ENCODE measurements at regions not wholly inside any gene's neighbourhood (a gene's known extent, or its start where the extent isn't known, plus 50 kb on each side); places are given as distances from the start of the nearest gene placed in this dataset.

- in situ Hi-C loops (cut with MboI) (no loop called here), intact Hi-C loops (cut with micrococcal nuclease; ENCODE audit: unreplicated experiment) (no loop called here)
- Histone ChIP-seq H3K4me1 (ENCODE audit: control insufficient read depth, insufficient read depth, low read length) (no peaks in the 10 kb centered on the region), H3K4me3 (no peak overlapping the region), H4K20me1 (ENCODE audit: control insufficient read depth, insufficient read depth) (no peaks in the 10 kb centered on the region), H3K4me2 (ENCODE audit: control insufficient read depth, insufficient read depth) (no peak overlapping the region), H3K9ac (ENCODE audit: control insufficient read depth, insufficient read depth, low read length) (no peak overlapping the region), H3K79me2 (ENCODE audit: control insufficient read depth, insufficient read depth, low read length) (no peaks in the 10 kb centered on the region), H3K27me3 (replicated peaks in 1 of 2; ENCODE audit: control insufficient read depth in 2 of 2, insufficient read depth in 2 of 2, low read length in 1 of 2) (no peaks in the 10 kb centered on the region), H3K36me3 (ENCODE audit: control insufficient read depth in 2 of 2, insufficient read depth in 2 of 2, low read length in 1 of 2) (no peaks in the 10 kb centered on the region), H3K9me3 (replicated peaks; ENCODE audit: control insufficient read depth, insufficient read depth, low read length) (no peaks in the 10 kb centered on the region), H2AFZ (ENCODE audit: control insufficient read depth, low read depth, low read length) (no peak overlapping the region), H3K27ac (ENCODE audit: control insufficient read depth, insufficient read depth) (no peak overlapping the region)
- FAIRE-seq, result no peak
- CTCF ChIA-PET, result no interaction called here
- no TSS peak for BruUV-seq (replicated peaks)
- SMC1A ChIA-PET (ENCODE audit: uncharacterized antibody, unreplicated experiment), result no interaction called here
- no peak for DNase-seq (ENCODE audit: low read depth, low spot score)
- no peak for ATAC-seq
- RAD21 ChIA-PET (ENCODE audit: unreplicated experiment), result interaction anchor here (1.5 kb wide), 1 partner anchor 9 kb away, joined by 3 read pairs; no protein-coding TSS in a partner anchor
- POLR2A ChIA-PET, result no interaction called here
- WGBS (ENCODE audit: insufficient coverage, insufficient replicate concordance, low lambda C conversion rate, missing lambda C conversion rate), result 0% methylated on average over 1 of the region's 1 CpG
- TF ChIP-seq HDAC2 (IDR thresholded peaks at IDR 0.05) (no peak), SKIL (IDR thresholded peaks at IDR 0.05; ENCODE audit: low read depth, poor library complexity, severe bottlenecking) (no peak), SP1 (IDR thresholded peaks at IDR 0.05; ENCODE audit: low read depth, low read length) (no peak), KLF5 (IDR thresholded peaks at IDR 0.05; ENCODE audit: partially characterized antibody) (no peak), GABPA (IDR thresholded peaks at IDR 0.05; ENCODE audit: low read depth) (no peak), EP300 (IDR thresholded peaks at IDR 0.05; ENCODE audit: borderline replicate concordance in 1 of 2, control insufficient read depth in 1 of 2, low read depth in 2 of 2, low read length in 2 of 2) (no peak), JUNB (IDR thresholded peaks at IDR 0.05) (no peak), NFXL1 (IDR thresholded peaks at IDR 0.05; ENCODE audit: borderline replicate concordance) (no peak), PBX3 (IDR thresholded peaks at IDR 0.05; ENCODE audit: insufficient replicate concordance, low read depth, low read length) (no peak), RB1 (IDR thresholded peaks at IDR 0.05; ENCODE audit: borderline replicate concordance) (no peak), PRDM15 (CRISPR knock-in tag; IDR thresholded peaks at IDR 0.05) (no peak), EED (IDR thresholded peaks at IDR 0.05; ENCODE audit: low read depth) (no peak)
- TF ChIP-seq, protein P1, sequence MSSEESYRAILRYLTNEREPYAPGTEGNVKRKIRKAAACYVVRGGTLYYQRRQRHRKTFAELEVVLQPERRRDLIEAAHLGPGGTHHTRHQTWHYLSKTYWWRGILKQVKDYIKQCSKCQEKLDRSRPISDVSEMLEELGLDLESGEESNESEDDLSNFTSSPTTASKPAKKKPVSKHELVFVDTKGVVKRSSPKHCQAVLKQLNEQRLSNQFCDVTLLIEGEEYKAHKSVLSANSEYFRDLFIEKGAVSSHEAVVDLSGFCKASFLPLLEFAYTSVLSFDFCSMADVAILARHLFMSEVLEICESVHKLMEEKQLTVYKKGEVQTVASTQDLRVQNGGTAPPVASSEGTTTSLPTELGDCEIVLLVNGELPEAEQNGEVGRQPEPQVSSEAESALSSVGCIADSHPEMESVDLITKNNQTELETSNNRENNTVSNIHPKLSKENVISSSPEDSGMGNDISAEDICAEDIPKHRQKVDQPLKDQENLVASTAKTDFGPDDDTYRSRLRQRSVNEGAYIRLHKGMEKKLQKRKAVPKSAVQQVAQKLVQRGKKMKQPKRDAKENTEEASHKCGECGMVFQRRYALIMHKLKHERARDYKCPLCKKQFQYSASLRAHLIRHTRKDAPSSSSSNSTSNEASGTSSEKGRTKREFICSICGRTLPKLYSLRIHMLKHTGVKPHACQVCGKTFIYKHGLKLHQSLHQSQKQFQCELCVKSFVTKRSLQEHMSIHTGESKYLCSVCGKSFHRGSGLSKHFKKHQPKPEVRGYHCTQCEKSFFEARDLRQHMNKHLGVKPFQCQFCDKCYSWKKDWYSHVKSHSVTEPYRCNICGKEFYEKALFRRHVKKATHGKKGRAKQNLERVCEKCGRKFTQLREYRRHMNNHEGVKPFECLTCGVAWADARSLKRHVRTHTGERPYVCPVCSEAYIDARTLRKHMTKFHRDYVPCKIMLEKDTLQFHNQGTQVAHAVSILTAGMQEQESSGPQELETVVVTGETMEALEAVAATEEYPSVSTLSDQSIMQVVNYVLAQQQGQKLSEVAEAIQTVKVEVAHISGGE (CRISPR knock-in tag; IDR thresholded peaks at IDR 0.05), result no peak
These were observed 476.1 kb downstream of the TMEM232 start for GRCh38 chr5:110250355-110250754.

Measured in GM12878 (cell line).